ENCODE measurements at regions not wholly inside any gene's neighbourhood (a gene's known extent, or its start where the extent isn't known, plus 50 kb on each side); places are given as distances from the start of the nearest gene placed in this dataset.

- Mint-ChIP-seq H3K4me3 (ENCODE audit: unreplicated experiment) (no peak overlapping the region), H3K27ac (ENCODE audit: low read depth, unreplicated experiment) (no peak overlapping the region), H3K36me3 (ENCODE audit: insufficient read depth, unreplicated experiment) (no peaks in the 10 kb centered on the region), H3K9me3 (ENCODE audit: unreplicated experiment) (no peaks in the 10 kb centered on the region), H3K27me3 (ENCODE audit: insufficient read depth, unreplicated experiment) (no peaks in the 10 kb centered on the region), H3K4me1 (ENCODE audit: insufficient read depth, unreplicated experiment) (peaks cover 9% of the 10 kb centered on the region)
- TF ChIP-seq CTCF (IDR thresholded peaks at IDR 0.05; ENCODE audit: unreplicated experiment), result no peak
- no peak for DNase-seq (ENCODE audit: unreplicated experiment)
- BruUV-seq (replicated peaks), result no TSS peak
- intact Hi-C loops (cut with micrococcal nuclease), result no loop called here
- CTCF ChIA-PET, result interaction anchor here (0.6 kb wide), 1 partner anchor 573 kb away, joined by 3 read pairs; no protein-coding TSS in a partner anchor
- POLR2A ChIA-PET, result no interaction called here
These were observed 119.7 kb upstream of the SORCS1 start for GRCh38 chr10:107284187-107284586.

- H3K4me3 Mint-ChIP-seq (ENCODE audit: unreplicated experiment), result no peak overlapping the region
- peak; percentile 59 for DNase-seq (ENCODE audit: unreplicated experiment)
- intact Hi-C loops (cut with micrococcal nuclease), result no loop called here
- no peaks in the 10 kb centered on the region for H3K36me3 Mint-ChIP-seq (ENCODE audit: insufficient read depth, unreplicated experiment)
- H3K9me3 Mint-ChIP-seq (ENCODE audit: unreplicated experiment), result no peaks in the 10 kb centered on the region
- ChIA-PET POLR2A (no interaction called here), CTCF (interaction anchor here (0.6 kb wide), 1 partner anchor 682 kb away, joined by 3 read pairs; no protein-coding TSS in a partner anchor)
- peaks cover 16% of the 10 kb centered on the region for H3K4me1 Mint-ChIP-seq (ENCODE audit: insufficient read depth, unreplicated experiment)
- no peak for TF ChIP-seq CTCF (IDR thresholded peaks at IDR 0.05; ENCODE audit: unreplicated experiment)
- no peaks in the 10 kb centered on the region for H3K27me3 Mint-ChIP-seq (ENCODE audit: insufficient read depth, unreplicated experiment)
- no peak overlapping the region for H3K27ac Mint-ChIP-seq (ENCODE audit: low read depth, unreplicated experiment)
- BruUV-seq (replicated peaks), result no TSS peak
These were observed 115.8 kb upstream of the SORCS1 start for GRCh38 chr10:107280293-107280692.

- no TSS peak for BruUV-seq (replicated peaks)
- intact Hi-C loops (cut with micrococcal nuclease), result no loop called here
- POLR2A ChIA-PET, result interaction anchor here (0.7 to 1.1 kb wide), 3 partner anchors 8 to 10 kb away, joined by 3 to 5 read pairs (median 4); no protein-coding TSS in a partner anchor
- DNase-seq (ENCODE audit: unreplicated experiment), result no peak
- Mint-ChIP-seq H3K27me3 (ENCODE audit: insufficient read depth, unreplicated experiment) (no peaks in the 10 kb centered on the region), H3K4me3 (ENCODE audit: unreplicated experiment) (no peak overlapping the region), H3K27ac (ENCODE audit: low read depth, unreplicated experiment) (no peak overlapping the region), H3K36me3 (ENCODE audit: insufficient read depth, unreplicated experiment) (no peaks in the 10 kb centered on the region), H3K9me3 (ENCODE audit: unreplicated experiment) (no peaks in the 10 kb centered on the region), H3K4me1 (ENCODE audit: insufficient read depth, unreplicated experiment) (peaks cover 17% of the 10 kb centered on the region)
- TF ChIP-seq CTCF (IDR thresholded peaks at IDR 0.05; ENCODE audit: unreplicated experiment), result no peak
- CTCF ChIA-PET, result interaction anchor here (0.6 to 0.7 kb wide), 2 partner anchors 9 to 132 kb away, joined by 3 to 4 read pairs; no protein-coding TSS in a partner anchor
These were observed 113.1 kb upstream of the SORCS1 start for GRCh38 chr10:107277591-107277990.

- POLR2A ChIA-PET, result interaction anchor here (0.6 kb wide), 1 partner anchor 690 kb away, joined by 3 read pairs; no protein-coding TSS in a partner anchor
- H3K27me3 Mint-ChIP-seq (ENCODE audit: insufficient read depth, unreplicated experiment), result no peaks in the 10 kb centered on the region
- intact Hi-C loops (cut with micrococcal nuclease), result no loop called here
- H3K9me3 Mint-ChIP-seq (ENCODE audit: unreplicated experiment), result no peaks in the 10 kb centered on the region
- no peak overlapping the region for H3K27ac Mint-ChIP-seq (ENCODE audit: low read depth, unreplicated experiment)
- CTCF ChIA-PET, result interaction anchor here (0.6 kb wide), 1 partner anchor 114 kb away, joined by 4 read pairs; no protein-coding TSS in a partner anchor
- no peak for TF ChIP-seq CTCF (IDR thresholded peaks at IDR 0.05; ENCODE audit: unreplicated experiment)
- peaks cover 17% of the 10 kb centered on the region for H3K4me1 Mint-ChIP-seq (ENCODE audit: insufficient read depth, unreplicated experiment)
- DNase-seq (ENCODE audit: unreplicated experiment), result peak; percentile 53
- no peaks in the 10 kb centered on the region for H3K36me3 Mint-ChIP-seq (ENCODE audit: insufficient read depth, unreplicated experiment)
- no peak overlapping the region for H3K4me3 Mint-ChIP-seq (ENCODE audit: unreplicated experiment)
- no TSS peak for BruUV-seq (replicated peaks)
These were observed 111.3 kb upstream of the SORCS1 start for GRCh38 chr10:107275806-107276205.

All from MCF 10A (cell line).